ENCODE measurements at regions not wholly inside any gene's neighbourhood (a gene's known extent, or its start where the extent isn't known, plus 50 kb on each side); places are given as distances from the start of the nearest gene placed in this dataset.

DNA sequence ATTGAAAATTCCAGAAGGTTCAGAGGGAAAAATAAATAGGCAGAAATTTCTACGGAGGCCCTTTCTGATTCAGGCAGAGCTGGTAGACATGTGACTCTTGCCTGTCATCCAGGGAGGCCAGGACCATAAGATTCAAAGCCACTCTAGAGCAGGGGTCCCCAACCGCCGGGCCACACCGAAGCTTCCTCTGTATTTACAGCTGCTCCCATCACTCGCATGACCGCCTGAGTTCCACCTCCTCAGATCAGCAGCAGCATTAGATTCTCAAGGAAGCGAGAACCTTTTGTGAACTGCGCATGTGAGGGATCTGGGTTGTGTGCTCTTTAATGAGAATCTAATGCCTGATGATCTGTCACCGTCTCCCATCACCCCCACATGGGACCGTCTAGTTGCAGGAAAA lies 72.2 kb downstream of the RWDD4 start:
- DNase-seq (ENCODE audit: extremely low spot score): no peak
- POLR2A ChIA-PET: interaction anchor here (1.1 kb wide), 1 partner anchor 50 kb away, joined by 3 read pairs; no protein-coding TSS in a partner anchor
- no peak for TF ChIP-seq HDGF (IDR thresholded peaks at IDR 0.05; ENCODE audit: borderline replicate concordance)
- no peak for TF ChIP-seq SUZ12 (IDR thresholded peaks at IDR 0.05)
- TF ChIP-seq ELF4 (IDR thresholded peaks at IDR 0.05): no peak
- TF ChIP-seq FOXA1 (IDR thresholded peaks at IDR 0.05): no peak
- TF ChIP-seq ARNT (IDR thresholded peaks at IDR 0.05): no peak
- TF ChIP-seq TARDBP (IDR thresholded peaks at IDR 0.05): no peak
- TF ChIP-seq LEF1 (IDR thresholded peaks at IDR 0.05; ENCODE audit: borderline replicate concordance): no peak
- no peak for TF ChIP-seq CTBP1 (IDR thresholded peaks at IDR 0.05; ENCODE audit: borderline replicate concordance)
- TF ChIP-seq BHLHE40 (IDR thresholded peaks at IDR 0.05; ENCODE audit: borderline replicate concordance): no peak
- no peak for TF ChIP-seq FOXM1 (IDR thresholded peaks at IDR 0.05; ENCODE audit: borderline replicate concordance)
- no peak for TF ChIP-seq SP1 (IDR thresholded peaks at IDR 0.05)
- no peak for TF ChIP-seq ZNF384 (IDR thresholded peaks at IDR 0.05)
- CTCF ChIA-PET: no interaction called here

DNA sequence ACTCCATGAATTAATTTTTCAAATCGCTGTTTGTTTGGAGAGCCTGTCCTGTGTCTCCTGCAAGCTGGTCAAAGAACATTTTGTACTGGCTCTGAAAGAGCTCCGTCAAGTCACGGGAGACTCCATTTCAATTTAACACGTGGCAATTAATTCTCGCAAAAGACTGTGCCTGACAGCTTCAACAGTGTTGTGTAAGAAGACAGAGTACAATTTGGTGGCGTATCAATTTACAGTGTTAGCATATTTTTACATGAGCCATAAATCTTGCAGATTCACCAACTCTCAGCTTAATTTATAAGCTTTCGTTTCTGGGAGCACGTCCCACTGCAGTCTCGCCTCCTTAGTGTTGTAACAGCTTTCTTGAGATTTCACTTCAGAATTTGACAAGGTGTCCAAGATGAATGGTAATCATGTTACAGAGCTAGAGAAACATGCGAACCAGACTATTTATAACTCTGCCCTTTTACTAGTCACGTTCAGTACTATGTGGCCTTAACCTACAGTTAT lies 70.8 kb downstream of the RWDD4 start:
- ChIA-PET POLR2A (interaction anchor here (0.8 to 1.2 kb wide), 7 partner anchors 8 to 84 kb away, joined by 3 to 5 read pairs (median 4); no protein-coding TSS in a partner anchor), CTCF (no interaction called here)
- DNase-seq (ENCODE audit: extremely low spot score): peak; percentile 42
- TF ChIP-seq NFRKB (IDR thresholded peaks at IDR 0.05): no peak
- no peak; the same call in 1 of the 2 replicates for TF ChIP-seq LEF1 (IDR thresholded peaks at IDR 0.05; ENCODE audit: borderline replicate concordance)
- no peak for TF ChIP-seq FOXM1 (IDR thresholded peaks at IDR 0.05; ENCODE audit: borderline replicate concordance)
- TF ChIP-seq CTBP1 (IDR thresholded peaks at IDR 0.05; ENCODE audit: borderline replicate concordance): peak; percentile 58; the same call in 1 of the 2 replicates
- no peak for TF ChIP-seq ELF4 (IDR thresholded peaks at IDR 0.05)
- peak; percentile 90 for TF ChIP-seq L3MBTL2 (conservative IDR thresholded peaks at IDR 0.05)
- TF ChIP-seq ZNF384 (IDR thresholded peaks at IDR 0.05): no peak
- TF ChIP-seq HDGF (IDR thresholded peaks at IDR 0.05; ENCODE audit: borderline replicate concordance): no peak
- TF ChIP-seq FOXA1 (IDR thresholded peaks at IDR 0.05): no peak
- TF ChIP-seq, protein P1, sequence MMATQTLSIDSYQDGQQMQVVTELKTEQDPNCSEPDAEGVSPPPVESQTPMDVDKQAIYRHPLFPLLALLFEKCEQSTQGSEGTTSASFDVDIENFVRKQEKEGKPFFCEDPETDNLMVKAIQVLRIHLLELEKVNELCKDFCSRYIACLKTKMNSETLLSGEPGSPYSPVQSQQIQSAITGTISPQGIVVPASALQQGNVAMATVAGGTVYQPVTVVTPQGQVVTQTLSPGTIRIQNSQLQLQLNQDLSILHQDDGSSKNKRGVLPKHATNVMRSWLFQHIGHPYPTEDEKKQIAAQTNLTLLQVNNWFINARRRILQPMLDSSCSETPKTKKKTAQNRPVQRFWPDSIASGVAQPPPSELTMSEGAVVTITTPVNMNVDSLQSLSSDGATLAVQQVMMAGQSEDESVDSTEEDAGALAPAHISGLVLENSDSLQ (IDR thresholded peaks at IDR 0.05): peak; percentile 97
- TF ChIP-seq ARNT (IDR thresholded peaks at IDR 0.05): no peak
- no peak for TF ChIP-seq BHLHE40 (IDR thresholded peaks at IDR 0.05; ENCODE audit: borderline replicate concordance)
- TF ChIP-seq SUZ12 (IDR thresholded peaks at IDR 0.05): no peak
- no peak for TF ChIP-seq TARDBP (IDR thresholded peaks at IDR 0.05)
- no peak for TF ChIP-seq SP1 (IDR thresholded peaks at IDR 0.05)

DNA sequence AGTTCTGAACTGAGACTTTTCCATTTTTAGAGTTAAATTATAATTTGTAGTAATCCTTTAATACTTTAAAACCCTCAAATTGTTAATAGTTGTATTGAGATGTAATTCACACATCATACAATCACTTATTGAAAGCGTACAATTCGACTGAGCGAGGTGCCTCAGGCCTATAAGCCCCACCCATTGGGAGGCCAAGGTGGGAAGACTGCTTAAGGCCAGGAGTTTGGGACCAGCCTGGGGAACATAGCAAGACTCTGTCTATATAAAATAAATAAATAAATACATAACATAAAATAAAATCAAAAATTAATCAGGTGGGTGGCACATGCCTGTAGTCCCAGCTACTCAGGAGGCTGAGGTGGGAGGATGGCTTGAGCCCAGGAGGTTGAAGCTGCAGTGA lies 70.3 kb downstream of the RWDD4 start:
- no peak for DNase-seq (ENCODE audit: extremely low spot score)
- ChIA-PET POLR2A (interaction anchor here (1.0 to 1.2 kb wide), 4 partner anchors 10 to 85 kb away, joined by 3 to 5 read pairs (median 4); no protein-coding TSS in a partner anchor), CTCF (no interaction called here)
- TF ChIP-seq FOXM1 (IDR thresholded peaks at IDR 0.05; ENCODE audit: borderline replicate concordance): no peak

DNA sequence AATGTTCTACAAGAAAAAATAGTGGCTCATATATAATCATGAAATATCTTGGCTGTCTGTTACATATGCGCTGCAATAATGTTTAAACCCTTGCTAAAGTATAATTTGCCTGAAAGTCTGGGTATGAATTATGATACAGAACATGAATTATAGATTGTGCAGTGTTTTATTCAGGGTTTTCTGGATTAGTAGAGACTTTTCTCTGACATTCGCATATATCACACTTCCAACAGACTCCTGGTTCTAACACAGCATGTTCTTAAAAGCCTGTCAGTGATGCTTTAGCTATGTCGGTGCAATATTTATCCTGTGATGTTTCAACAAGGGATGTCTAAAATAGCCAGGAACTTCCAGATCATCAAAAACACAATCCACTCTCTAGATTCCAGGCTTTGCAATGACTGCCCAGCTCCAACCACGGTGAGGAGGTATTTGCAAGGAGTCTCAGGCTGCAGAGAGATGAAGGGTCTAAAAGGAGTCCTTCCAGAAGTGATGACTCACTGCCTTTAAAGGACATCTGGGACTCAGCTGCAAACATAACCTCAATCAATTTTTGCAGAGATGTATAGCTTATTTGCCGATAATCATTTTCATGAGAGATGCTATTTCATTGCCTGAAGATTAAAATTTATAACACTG lies 69.4 kb downstream of the RWDD4 start:
- ChIA-PET CTCF (interaction anchor here (1.3 kb wide), 1 partner anchor 10 kb away, joined by 3 read pairs; no protein-coding TSS in a partner anchor), POLR2A (no interaction called here)
- TF ChIP-seq HDGF (IDR thresholded peaks at IDR 0.05; ENCODE audit: borderline replicate concordance) (no peak), ZNF384 (IDR thresholded peaks at IDR 0.05) (no peak), SUZ12 (IDR thresholded peaks at IDR 0.05) (no peak), SP1 (IDR thresholded peaks at IDR 0.05) (no peak), CTBP1 (IDR thresholded peaks at IDR 0.05; ENCODE audit: borderline replicate concordance) (no peak), FOXM1 (IDR thresholded peaks at IDR 0.05; ENCODE audit: borderline replicate concordance) (no peak), ELF4 (IDR thresholded peaks at IDR 0.05) (no peak), FOXK2 (IDR thresholded peaks at IDR 0.05) (no peak), L3MBTL2 (conservative IDR thresholded peaks at IDR 0.05) (no peak), ARNT (IDR thresholded peaks at IDR 0.05) (no peak), FOXA1 (IDR thresholded peaks at IDR 0.05) (no peak), TARDBP (IDR thresholded peaks at IDR 0.05) (no peak), BHLHE40 (IDR thresholded peaks at IDR 0.05; ENCODE audit: borderline replicate concordance) (no peak)
- TF ChIP-seq, protein P1 (IDR thresholded peaks at IDR 0.05): no peak
- DNase-seq (ENCODE audit: extremely low spot score): no peak
